ENCODE measurements at regions not wholly inside any gene's neighbourhood (a gene's known extent, or its start where the extent isn't known, plus 50 kb on each side); places are given as distances from the start of the nearest gene placed in this dataset.
"Not testable (repeated sequence)": the region's sequence is repeated elsewhere in the genome, so short reads cannot be mapped to it uniquely, and the experiment has no call there.

DNA sequence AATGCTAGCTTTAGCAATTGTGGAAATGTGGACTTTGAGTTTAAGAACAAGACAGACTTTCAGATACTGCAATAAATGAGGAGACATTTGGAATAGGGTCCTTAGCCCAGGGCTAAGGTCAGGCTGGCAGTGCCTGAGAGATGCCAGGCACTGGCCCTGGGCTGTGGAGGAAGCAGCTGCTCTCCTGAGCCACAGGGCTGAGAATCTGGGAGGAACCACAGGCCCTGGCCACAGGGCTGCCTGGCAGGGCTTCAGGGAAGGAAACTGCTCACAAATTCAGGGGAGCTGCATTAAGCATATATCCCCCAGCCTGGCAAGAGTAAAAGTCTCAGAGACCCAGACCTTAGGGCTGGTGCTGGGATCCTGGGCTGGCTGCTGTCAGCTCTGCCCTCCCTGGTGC lies 305.1 kb downstream of the RPIA start:
- intact Hi-C loops (cut with DNase I; ENCODE audit: low total_unique reads); H3K27me3 ChIP-seq; H3K9me3 ChIP-seq; H3K27ac ChIP-seq; H3K36me3 ChIP-seq; DNase-seq; H3K4me3 ChIP-seq; H3K4me1 ChIP-seq: not testable (repeated sequence)

DNA sequence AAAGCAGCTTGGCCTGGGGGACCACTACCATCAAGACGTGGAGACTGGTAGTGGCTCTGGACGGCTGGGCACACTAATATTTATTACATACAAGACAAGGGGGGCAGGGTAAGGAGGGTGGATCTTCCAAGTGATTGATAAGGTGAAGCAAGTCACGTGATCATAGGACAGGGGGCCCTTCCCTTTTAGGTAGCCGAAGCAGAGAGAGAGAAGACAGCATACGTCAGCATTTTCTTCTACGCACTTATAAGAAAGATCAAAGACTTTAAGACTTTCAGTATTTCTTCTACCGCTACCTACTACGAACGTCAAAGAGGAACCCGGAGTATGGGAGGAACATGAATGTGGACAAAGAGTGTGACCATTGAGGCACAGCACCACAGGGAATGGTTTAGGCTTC lies 307.9 kb downstream of the RPIA start:
- Histone ChIP-seq H3K4me3 (no peak overlapping the region), H3K4me1 (no peaks in the 10 kb centered on the region), H3K27me3 (no peaks in the 10 kb centered on the region), H3K9me3 (no peaks in the 10 kb centered on the region), H3K27ac (no peak overlapping the region), H3K36me3 (no peaks in the 10 kb centered on the region)
- intact Hi-C loops (cut with DNase I; ENCODE audit: low total_unique reads): no loop called here
- TF ChIP-seq EP300 (IDR thresholded peaks at IDR 0.05) (no peak), POLR2A (IDR thresholded peaks at IDR 0.05) (no peak), POLR2AphosphoS5 (IDR thresholded peaks at IDR 0.05) (no peak)
- TF ChIP-seq, protein P1, sequence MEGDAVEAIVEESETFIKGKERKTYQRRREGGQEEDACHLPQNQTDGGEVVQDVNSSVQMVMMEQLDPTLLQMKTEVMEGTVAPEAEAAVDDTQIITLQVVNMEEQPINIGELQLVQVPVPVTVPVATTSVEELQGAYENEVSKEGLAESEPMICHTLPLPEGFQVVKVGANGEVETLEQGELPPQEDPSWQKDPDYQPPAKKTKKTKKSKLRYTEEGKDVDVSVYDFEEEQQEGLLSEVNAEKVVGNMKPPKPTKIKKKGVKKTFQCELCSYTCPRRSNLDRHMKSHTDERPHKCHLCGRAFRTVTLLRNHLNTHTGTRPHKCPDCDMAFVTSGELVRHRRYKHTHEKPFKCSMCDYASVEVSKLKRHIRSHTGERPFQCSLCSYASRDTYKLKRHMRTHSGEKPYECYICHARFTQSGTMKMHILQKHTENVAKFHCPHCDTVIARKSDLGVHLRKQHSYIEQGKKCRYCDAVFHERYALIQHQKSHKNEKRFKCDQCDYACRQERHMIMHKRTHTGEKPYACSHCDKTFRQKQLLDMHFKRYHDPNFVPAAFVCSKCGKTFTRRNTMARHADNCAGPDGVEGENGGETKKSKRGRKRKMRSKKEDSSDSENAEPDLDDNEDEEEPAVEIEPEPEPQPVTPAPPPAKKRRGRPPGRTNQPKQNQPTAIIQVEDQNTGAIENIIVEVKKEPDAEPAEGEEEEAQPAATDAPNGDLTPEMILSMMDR (IDR thresholded peaks at IDR 0.05): no peak
- DNase-seq: no peak
- 80 to 89% (median 86%) methylated on average over 10 of the region's 10 CpGs for WGBS, 5 donors

DNA sequence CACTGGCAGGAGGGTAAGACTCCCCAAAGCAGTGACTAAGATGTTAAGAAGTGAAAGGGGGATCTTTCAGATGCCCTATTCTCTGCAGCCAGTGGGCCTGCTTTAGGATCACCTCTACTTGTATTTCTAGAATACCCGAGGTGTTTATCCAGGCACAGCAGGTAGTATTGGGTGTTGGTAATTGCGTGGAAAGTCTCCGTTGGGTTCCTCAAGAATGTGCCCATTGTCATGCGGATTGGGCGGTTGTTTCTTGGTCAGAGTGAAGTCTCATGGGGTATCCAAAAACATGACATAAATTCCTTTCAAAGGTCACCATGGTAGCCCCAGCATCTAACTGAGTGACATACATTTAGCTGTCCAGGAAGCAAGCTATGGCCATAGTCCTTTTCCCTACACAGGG lies 308.8 kb downstream of the RPIA start:
- Histone ChIP-seq H3K27ac (no peak overlapping the region), H3K4me3 (no peak overlapping the region), H3K27me3 (no peaks in the 10 kb centered on the region), H3K4me1 (no peaks in the 10 kb centered on the region), H3K36me3 (no peaks in the 10 kb centered on the region), H3K9me3 (no peaks in the 10 kb centered on the region)
- DNase-seq: no peak
- TF ChIP-seq, protein P1 (IDR thresholded peaks at IDR 0.05): no peak
- TF ChIP-seq POLR2AphosphoS5 (IDR thresholded peaks at IDR 0.05): no peak
- no peak for TF ChIP-seq EP300 (IDR thresholded peaks at IDR 0.05)
- TF ChIP-seq POLR2A (IDR thresholded peaks at IDR 0.05): no peak
- intact Hi-C loops (cut with DNase I; ENCODE audit: low total_unique reads): no loop called here
- 53 to 75% (median 72%) methylated on average over 5 of the region's 5 CpGs for WGBS, 5 donors

DNA sequence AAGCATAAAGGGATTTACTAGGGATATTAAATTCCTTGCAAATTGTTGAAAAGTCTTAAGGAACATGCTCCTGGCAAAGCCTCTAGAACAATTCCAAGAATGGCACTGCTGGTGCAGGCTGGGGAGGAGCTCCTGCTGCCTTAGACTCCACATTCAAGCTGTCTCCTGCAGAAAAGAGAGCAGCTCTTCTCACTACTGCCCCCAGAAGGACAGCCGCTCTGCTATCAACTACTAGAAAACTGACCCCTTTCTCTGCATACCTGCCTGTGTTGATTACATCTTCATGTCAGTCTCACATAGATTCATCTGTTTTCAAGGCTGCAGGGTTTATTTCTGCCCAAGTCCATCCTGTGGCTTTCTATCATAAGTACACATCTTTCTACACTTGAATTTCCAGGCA lies 312.8 kb downstream of the RPIA start:
- H3K36me3 ChIP-seq; H3K27ac ChIP-seq; DNase-seq; intact Hi-C loops (cut with DNase I; ENCODE audit: low total_unique reads); H3K4me1 ChIP-seq; H3K27me3 ChIP-seq; H3K4me3 ChIP-seq; H3K9me3 ChIP-seq: not testable (repeated sequence)
- 15 to 53% (median 49%) methylated on average over 1 of the region's 1 CpG for whole genome bisulfite sequencing, 5 donors

DNA sequence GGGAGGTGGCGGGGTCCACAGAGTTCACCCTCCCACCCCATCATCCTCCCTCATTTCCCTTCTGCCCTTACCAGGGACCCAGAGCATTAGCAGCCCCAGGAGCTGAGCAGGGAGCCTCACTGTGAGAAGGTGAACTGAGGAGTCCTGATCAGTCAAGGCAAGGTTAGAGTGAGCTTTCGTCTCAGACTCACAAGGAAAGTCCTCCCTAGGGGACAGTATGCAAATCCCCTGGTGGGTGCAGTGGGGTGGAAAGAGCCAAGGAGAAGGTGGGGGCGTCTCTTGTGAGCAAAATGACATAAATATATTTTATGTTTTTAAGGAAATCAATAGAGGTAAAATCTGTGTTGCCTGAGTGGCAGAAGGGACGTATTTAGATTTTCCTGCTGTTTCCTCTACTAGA lies 329.1 kb downstream of the RPIA start:
- H3K9me3 ChIP-seq; intact Hi-C loops (cut with DNase I; ENCODE audit: low total_unique reads); H3K27me3 ChIP-seq; DNase-seq; H3K36me3 ChIP-seq; H3K4me1 ChIP-seq; H3K4me3 ChIP-seq; H3K27ac ChIP-seq: not testable (repeated sequence)
- WGBS, 5 donors: 51 to 60% (median 53%) methylated on average over 3 of the region's 4 CpGs

DNA sequence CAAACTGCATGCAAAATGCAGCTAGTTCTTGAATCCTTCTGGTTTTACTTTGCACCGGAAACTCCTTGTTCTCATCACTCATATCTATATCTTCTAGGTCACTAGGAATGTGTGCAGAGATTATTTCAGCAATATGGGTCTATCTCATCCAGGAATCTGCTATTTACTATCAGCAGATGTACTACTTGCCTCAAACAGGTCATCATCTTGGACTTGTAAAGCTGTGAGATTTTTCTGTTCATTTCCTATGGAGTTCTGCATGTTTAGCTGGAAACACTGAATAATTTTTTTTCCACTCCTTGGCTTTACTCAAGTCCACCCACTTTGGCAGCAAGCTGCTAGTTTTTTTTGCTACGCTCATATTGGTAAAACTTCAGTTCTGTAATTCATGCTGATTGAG lies 334.8 kb downstream of the RPIA start:
- H3K36me3 ChIP-seq; intact Hi-C loops (cut with DNase I; ENCODE audit: low total_unique reads); H3K4me1 ChIP-seq; H3K27me3 ChIP-seq; H3K27ac ChIP-seq; H3K4me3 ChIP-seq; DNase-seq; H3K9me3 ChIP-seq: not testable (repeated sequence)
- WGBS, 5 donors: 76 to 94% (median 86%) methylated on average over 2 of the region's 2 CpGs

DNA sequence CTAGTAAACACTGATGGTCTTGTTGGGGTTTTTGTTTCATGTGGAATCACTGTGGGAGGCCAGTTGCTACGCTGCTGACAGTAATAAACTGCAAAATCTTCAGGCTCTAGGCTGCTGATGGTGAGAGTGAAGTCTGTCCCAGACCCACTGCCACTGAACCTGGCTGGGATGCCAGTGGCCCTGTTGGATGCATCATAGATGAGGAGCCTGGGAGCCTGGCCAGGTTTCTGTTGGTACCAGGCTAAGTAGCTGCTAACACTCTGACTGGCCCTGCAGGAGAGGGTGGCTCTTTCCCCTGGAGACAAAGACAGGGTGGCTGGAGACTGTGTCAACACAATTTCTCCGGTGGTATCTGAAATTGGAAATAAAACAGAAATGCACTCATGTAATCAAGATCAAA lies 335.6 kb downstream of the RPIA start:
- DNase-seq; H3K4me1 ChIP-seq; H3K27ac ChIP-seq; H3K9me3 ChIP-seq; H3K27me3 ChIP-seq; H3K36me3 ChIP-seq; intact Hi-C loops (cut with DNase I; ENCODE audit: low total_unique reads); H3K4me3 ChIP-seq: not testable (repeated sequence)
- WGBS, 5 donors: 20 to 64% (median 54%) methylated on average over 1 to 2 of the region's 2 CpGs

DNA sequence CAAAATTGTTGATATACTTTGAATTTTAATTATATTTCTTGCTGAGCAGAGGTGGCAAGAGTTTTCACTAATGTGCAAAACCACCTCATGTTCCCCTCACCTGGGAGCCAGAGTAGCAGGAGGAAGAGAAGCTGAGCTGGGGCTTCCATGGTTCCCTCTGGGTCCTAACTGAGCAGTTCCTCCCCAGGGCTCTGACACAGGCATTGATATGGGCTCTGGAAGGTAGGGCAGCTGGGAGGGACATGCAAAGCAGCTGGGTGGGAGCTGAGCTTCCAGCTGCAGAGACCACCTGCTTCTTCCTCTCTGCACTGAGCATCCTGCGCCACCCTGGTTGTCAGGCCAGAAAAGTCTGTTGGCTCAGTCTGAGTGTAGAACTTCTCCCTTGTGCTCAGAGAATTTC lies 336.1 kb downstream of the RPIA start:
- 67 to 88% (median 68%) methylated on average over 1 of the region's 1 CpG for WGBS, 5 donors
- DNase-seq; H3K27ac ChIP-seq; H3K9me3 ChIP-seq; H3K4me3 ChIP-seq; intact Hi-C loops (cut with DNase I; ENCODE audit: low total_unique reads); H3K27me3 ChIP-seq; H3K4me1 ChIP-seq; H3K36me3 ChIP-seq: not testable (repeated sequence)

DNA sequence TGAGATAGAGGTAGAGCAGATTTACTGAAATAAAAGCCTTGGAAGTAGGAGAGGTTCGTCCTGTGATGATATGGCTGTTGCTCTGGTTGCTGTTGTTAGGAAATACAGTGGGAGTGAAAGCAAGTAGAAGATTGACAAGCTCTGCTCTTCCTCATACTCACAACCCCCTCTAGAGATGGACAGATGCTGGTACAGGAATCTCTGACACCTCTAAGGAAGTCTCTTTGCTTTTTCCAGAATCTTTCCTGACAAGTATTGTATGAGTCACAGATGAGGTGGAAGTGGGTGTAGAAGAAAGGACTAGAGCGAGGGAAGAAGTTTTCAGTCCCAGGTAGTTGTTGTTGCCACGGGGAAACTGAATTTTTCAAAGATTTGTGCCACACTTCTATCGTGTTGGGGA lies 337.8 kb downstream of the RPIA start:
- intact Hi-C loops (cut with DNase I; ENCODE audit: low total_unique reads); H3K9me3 ChIP-seq; H3K27ac ChIP-seq; H3K27me3 ChIP-seq; DNase-seq; H3K4me3 ChIP-seq; H3K36me3 ChIP-seq; H3K4me1 ChIP-seq: not testable (repeated sequence)
- WGBS, 5 donors: 52 to 65% (median 56%) methylated on average over 2 to 4 of the region's 4 CpGs
